ENCODE measurements at regions not wholly inside any gene's neighbourhood (a gene's known extent, or its start where the extent isn't known, plus 50 kb on each side); places are given as distances from the start of the nearest gene placed in this dataset.

DNA sequence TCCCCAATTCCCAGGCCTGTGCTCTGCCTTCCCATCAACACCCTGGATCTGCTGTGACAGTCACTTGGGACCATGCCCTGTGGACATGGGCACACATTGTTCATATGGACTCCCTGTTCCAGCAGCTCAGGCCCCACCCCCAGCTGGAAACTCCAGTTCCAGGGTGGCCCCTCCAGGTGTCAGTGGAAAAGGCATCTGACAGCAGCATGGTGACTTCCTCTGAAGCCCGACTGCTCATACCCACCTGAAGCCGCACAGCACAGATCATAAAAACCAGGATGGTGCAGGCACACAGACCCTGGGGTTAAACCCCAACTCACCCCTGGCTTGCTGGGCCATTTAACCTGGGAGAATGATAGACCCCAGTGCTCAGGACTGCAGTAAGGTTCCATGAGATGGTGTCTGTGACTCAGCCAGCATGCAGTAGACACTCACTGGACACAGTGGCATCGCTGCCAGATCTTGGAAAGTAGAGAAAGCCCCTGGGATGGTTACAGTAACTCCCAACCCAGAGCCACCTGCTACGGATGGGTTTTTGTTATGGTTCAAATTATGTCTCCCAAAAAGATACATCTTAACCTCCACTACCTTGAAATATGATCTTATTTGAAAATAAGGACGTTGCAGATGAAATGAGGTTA lies 72.6 kb upstream of the NANOS1 start:
- Histone ChIP-seq H3K4me1 (no peaks in the 10 kb centered on the region), H3K4me3 (ENCODE audit: low read depth, low read length) (no peak overlapping the region), H3K27me3 (no peaks in the 10 kb centered on the region), H3K36me3 (no peaks in the 10 kb centered on the region), H3K9me3 (no peaks in the 10 kb centered on the region)
- DNase-seq: no peak
- no peak for TF ChIP-seq CTCF (IDR thresholded peaks at IDR 0.05; ENCODE audit: low read depth, low read length)

DNA sequence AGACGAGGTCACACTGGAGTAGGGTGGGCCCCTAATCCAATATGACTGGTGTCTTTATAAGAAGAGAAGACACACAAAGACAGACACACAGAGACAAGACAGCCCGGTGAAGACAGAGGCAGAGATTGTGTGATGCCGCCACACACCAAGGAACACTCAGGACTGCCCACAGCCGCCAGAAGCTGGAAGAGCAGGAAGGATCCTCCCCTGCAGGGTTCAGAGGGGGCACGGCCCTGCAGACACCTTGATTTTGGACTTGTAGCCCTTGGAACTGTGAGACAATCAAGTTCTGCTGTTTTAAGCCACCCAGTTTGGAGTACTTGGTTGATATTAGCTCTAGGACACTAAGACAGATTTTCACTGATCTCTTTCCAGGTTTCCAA lies 72.1 kb upstream of the NANOS1 start:
- TF ChIP-seq CTCF (IDR thresholded peaks at IDR 0.05; ENCODE audit: low read depth, low read length): no peak
- no peaks in the 10 kb centered on the region for H3K36me3 ChIP-seq
- no peaks in the 10 kb centered on the region for H3K9me3 ChIP-seq
- no peak overlapping the region for H3K4me3 ChIP-seq (ENCODE audit: low read depth, low read length)
- H3K27me3 ChIP-seq: no peaks in the 10 kb centered on the region
- no peak for DNase-seq
- H3K4me1 ChIP-seq: no peaks in the 10 kb centered on the region

- no peak for TF ChIP-seq CTCF (IDR thresholded peaks at IDR 0.05; ENCODE audit: low read depth, low read length)
- Histone ChIP-seq H3K9me3 (no peaks in the 10 kb centered on the region), H3K4me1 (no peaks in the 10 kb centered on the region), H3K27me3 (no peaks in the 10 kb centered on the region), H3K36me3 (no peaks in the 10 kb centered on the region), H3K4me3 (ENCODE audit: low read depth, low read length) (no peak overlapping the region)
- no peak for DNase-seq
Observed at GRCh38 chr10:118957966-118958365, 71.5 kb upstream of the NANOS1 start.

- Histone ChIP-seq H3K9me3 (no peaks in the 10 kb centered on the region), H3K36me3 (no peaks in the 10 kb centered on the region), H3K4me1 (no peaks in the 10 kb centered on the region), H3K27me3 (no peaks in the 10 kb centered on the region), H3K4me3 (ENCODE audit: low read depth, low read length) (no peak overlapping the region)
- no peak for TF ChIP-seq CTCF (IDR thresholded peaks at IDR 0.05; ENCODE audit: low read depth, low read length)
- DNase-seq: no peak
Observed at GRCh38 chr10:118958559-118958958, 71.0 kb upstream of the NANOS1 start.

GRCh38 chr10:118958984-118959925 lies 70.3 kb upstream of the NANOS1 start:
- H3K4me1 ChIP-seq: no peaks in the 10 kb centered on the region
- no peaks in the 10 kb centered on the region for H3K36me3 ChIP-seq
- no peak for TF ChIP-seq CTCF (IDR thresholded peaks at IDR 0.05; ENCODE audit: low read depth, low read length)
- no peaks in the 10 kb centered on the region for H3K27me3 ChIP-seq
- no peaks in the 10 kb centered on the region for H3K9me3 ChIP-seq
- DNase-seq: no peak
- no peak overlapping the region for H3K4me3 ChIP-seq (ENCODE audit: low read depth, low read length)

Measured in BE2C (cell line).